ENCODE measurements at regions not wholly inside any gene's neighbourhood (a gene's known extent, or its start where the extent isn't known, plus 50 kb on each side); places are given as distances from the start of the nearest gene placed in this dataset.

- Histone ChIP-seq H3K9me2 (ENCODE audit: insufficient read depth, low read length) (no peaks in the 10 kb centered on the region), H3K4me3 (ENCODE audit: low read depth, low read length, poor library complexity, severe bottlenecking) (no peak overlapping the region), H3K4me2 (ENCODE audit: low read length) (no peak overlapping the region), H3K9me3 (ENCODE audit: low read length) (no peaks in the 10 kb centered on the region), H3K27ac (ENCODE audit: low read depth, low read length, poor library complexity, severe bottlenecking) (no peak overlapping the region), H4K20me1 (ENCODE audit: insufficient read depth, low read length) (no peaks in the 10 kb centered on the region), H3K36me3 (ENCODE audit: insufficient read depth, low read length) (no peaks in the 10 kb centered on the region), H3K4me1 (ENCODE audit: insufficient read depth, low read length, poor library complexity, severe bottlenecking) (no peaks in the 10 kb centered on the region), H3K79me2 (ENCODE audit: insufficient read depth, low read depth, low read length) (no peaks in the 10 kb centered on the region), H2AFZ (ENCODE audit: low read length) (no peak overlapping the region)
- DNase-seq (ENCODE audit: low spot score), result no peak
- CTCF ChIA-PET (ENCODE audit: unreplicated experiment), result no interaction called here
- POLR2A ChIA-PET, result no interaction called here
- TF ChIP-seq EZH2phosphoT487 (IDR thresholded peaks at IDR 0.05; ENCODE audit: borderline replicate concordance, low read depth, low read length), result no peak
- no peak for TF ChIP-seq CTCF (conservative IDR thresholded peaks at IDR 0.05; ENCODE audit: low read length)
- intact Hi-C loops (cut with micrococcal nuclease; ENCODE audit: unreplicated experiment), result no loop called here
- BruUV-seq (replicated peaks), result no TSS peak
Measured at GRCh38 chr4:30943356-30943755, 223.2 kb downstream of the PCDH7 start.

- H3K9me2 ChIP-seq (ENCODE audit: insufficient read depth, low read length), result no peaks in the 10 kb centered on the region
- no TSS peak for BruUV-seq (replicated peaks)
- no peaks in the 10 kb centered on the region for H3K4me1 ChIP-seq (ENCODE audit: insufficient read depth, low read length, poor library complexity, severe bottlenecking)
- ChIA-PET CTCF (ENCODE audit: unreplicated experiment) (no interaction called here), POLR2A (no interaction called here)
- no peaks in the 10 kb centered on the region for H3K36me3 ChIP-seq (ENCODE audit: insufficient read depth, low read length)
- H2AFZ ChIP-seq (ENCODE audit: low read length), result no peak overlapping the region
- no peak for TF ChIP-seq EZH2phosphoT487 (IDR thresholded peaks at IDR 0.05; ENCODE audit: borderline replicate concordance, low read depth, low read length)
- TF ChIP-seq CTCF (conservative IDR thresholded peaks at IDR 0.05; ENCODE audit: low read length), result no peak
- H3K79me2 ChIP-seq (ENCODE audit: insufficient read depth, low read depth, low read length), result no peaks in the 10 kb centered on the region
- H3K27ac ChIP-seq (ENCODE audit: low read depth, low read length, poor library complexity, severe bottlenecking), result no peak overlapping the region
- no peaks in the 10 kb centered on the region for H4K20me1 ChIP-seq (ENCODE audit: insufficient read depth, low read length)
- no peak overlapping the region for H3K4me2 ChIP-seq (ENCODE audit: low read length)
- no peak for DNase-seq (ENCODE audit: low spot score)
- no peaks in the 10 kb centered on the region for H3K9me3 ChIP-seq (ENCODE audit: low read length)
- H3K4me3 ChIP-seq (ENCODE audit: low read depth, low read length, poor library complexity, severe bottlenecking), result no peak overlapping the region
- intact Hi-C loops (cut with micrococcal nuclease; ENCODE audit: unreplicated experiment), result no loop called here
Measured at GRCh38 chr4:30945586-30945985, 225.4 kb downstream of the PCDH7 start.

GRCh38 chr4:30946288-30946687 is 226.1 kb downstream of the PCDH7 start:
- intact Hi-C loops (cut with micrococcal nuclease; ENCODE audit: unreplicated experiment), result no loop called here
- Histone ChIP-seq H3K36me3 (ENCODE audit: insufficient read depth, low read length) (no peaks in the 10 kb centered on the region), H4K20me1 (ENCODE audit: insufficient read depth, low read length) (no peaks in the 10 kb centered on the region), H3K4me3 (ENCODE audit: low read depth, low read length, poor library complexity, severe bottlenecking) (no peak overlapping the region), H2AFZ (ENCODE audit: low read length) (no peak overlapping the region), H3K4me2 (ENCODE audit: low read length) (no peak overlapping the region), H3K4me1 (ENCODE audit: insufficient read depth, low read length, poor library complexity, severe bottlenecking) (no peaks in the 10 kb centered on the region), H3K9me3 (ENCODE audit: low read length) (no peaks in the 10 kb centered on the region), H3K9me2 (ENCODE audit: insufficient read depth, low read length) (no peaks in the 10 kb centered on the region), H3K79me2 (ENCODE audit: insufficient read depth, low read depth, low read length) (no peaks in the 10 kb centered on the region), H3K27ac (ENCODE audit: low read depth, low read length, poor library complexity, severe bottlenecking) (no peak overlapping the region)
- BruUV-seq (replicated peaks), result no TSS peak
- no peak for TF ChIP-seq CTCF (conservative IDR thresholded peaks at IDR 0.05; ENCODE audit: low read length)
- no peak for TF ChIP-seq EZH2phosphoT487 (IDR thresholded peaks at IDR 0.05; ENCODE audit: borderline replicate concordance, low read depth, low read length)
- ChIA-PET POLR2A (interaction anchor here (0.7 kb wide), 1 partner anchor 12 kb away, joined by 3 read pairs; no protein-coding TSS in a partner anchor), CTCF (ENCODE audit: unreplicated experiment) (no interaction called here)
- no peak for DNase-seq (ENCODE audit: low spot score)
